GM23338 (cell line): ENCODE measurements at regions not wholly inside any gene's neighbourhood (a gene's known extent, or its start where the extent isn't known, plus 50 kb on each side); places are given as distances from the start of the nearest gene placed in this dataset.
A peak's percentile ranks its signal among the peaks of the same experiment; 100 is the strongest.

Experiments used
- ATAC-seq: fragments of 200-7000 bp; cut with Tn5 transposase; 3 replicates; pipeline ENCODE4 v1.9.1; 2020
- DNase-seq: peaks from one replicate; pipeline ENCODE4 v3.0.0-alpha.2; 2015; ENCODE audit warnings: low spot score
- H2AFZ ChIP-seq: fragments of 200-600 bp; sonication (generic); 2 replicates; pipeline ENCODE4 v1.8.0; 2016; ENCODE audit warnings: antibody characterized with exemption, mild to moderate bottlenecking, moderate library complexity
- H3F3A ChIP-seq: fragments of 200-600 bp; sonication (generic); replicated peaks from 2 replicates; pipeline ENCODE4 v1.8.0; 2017; ENCODE audit warnings: antibody characterized with exemption, mixed run types, low read depth
- H3K27ac ChIP-seq: fragments of 200-600 bp; sonication (generic); 2 replicates; pipeline ENCODE4 v1.6.1; 2016; ENCODE audit warnings: low read depth
- H3K27me3 ChIP-seq: fragments of 200-600 bp; sonication (generic); 2 replicates; pipeline ENCODE4 v1.8.0; 2016; ENCODE audit warnings: mild to moderate bottlenecking, mixed run types, moderate library complexity; ENCODE audit not compliant: insufficient read depth
- H3K36me3 ChIP-seq: fragments of 200-600 bp; sonication (generic); 2 replicates; pipeline ENCODE4 v1.8.0; 2016; ENCODE audit warnings: mild to moderate bottlenecking; ENCODE audit not compliant: insufficient read depth
- H3K4me1 ChIP-seq: fragments of 200-600 bp; sonication (generic); 2 replicates; pipeline ENCODE4 v1.8.0; 2016; ENCODE audit warnings: mild to moderate bottlenecking, moderate library complexity; ENCODE audit not compliant: insufficient read depth
- H3K4me2 ChIP-seq: fragments of 200-600 bp; sonication (generic); 2 replicates; pipeline ENCODE4 v1.7.1; 2017; ENCODE audit warnings: mixed run types
- H3K4me3 ChIP-seq: fragments of 200-600 bp; sonication (generic); 2 replicates; pipeline ENCODE4 v1.6.1; 2016; ENCODE audit warnings: mixed run types
- H3K79me2 ChIP-seq: fragments of 200-600 bp; sonication (generic); replicated peaks from 2 replicates; pipeline ENCODE4 v1.8.0; 2017; ENCODE audit warnings: mild to moderate bottlenecking; ENCODE audit not compliant: insufficient read depth
- H3K9me2 ChIP-seq: fragments of 200-600 bp; sonication (generic); 2 replicates; pipeline ENCODE4 v1.8.0; 2017; ENCODE audit not compliant: insufficient read depth
- H4K20me1 ChIP-seq: fragments of 200-600 bp; sonication (generic); replicated peaks from 2 replicates; pipeline ENCODE4 v1.8.0; 2017; ENCODE audit warnings: mild to moderate bottlenecking; ENCODE audit not compliant: insufficient read depth
- H3K27ac Mint-ChIP-seq: 2 replicates; pipeline ENCODE4 v1.8.0; 2020; ENCODE audit warnings: inconsistent platforms, mild to moderate bottlenecking, moderate library complexity, mixed read lengths
- H3K27me3 Mint-ChIP-seq: 3 replicates; pipeline ENCODE4 v1.8.0; 2022; ENCODE audit warnings: low read depth, mild to moderate bottlenecking, moderate library complexity, mixed read lengths, inconsistent platforms; ENCODE audit not compliant: insufficient read depth, poor library complexity
- H3K36me3 Mint-ChIP-seq: 3 replicates; pipeline ENCODE4 v1.8.0; 2021; ENCODE audit warnings: low read depth, mild to moderate bottlenecking, inconsistent platforms, moderate library complexity, mixed read lengths
- H3K4me1 Mint-ChIP-seq: 3 replicates; pipeline ENCODE4 v1.8.0; 2020; ENCODE audit warnings: mild to moderate bottlenecking, inconsistent platforms, mixed read lengths
- H3K4me3 Mint-ChIP-seq: 3 replicates; pipeline ENCODE4 v1.8.0; 2021; ENCODE audit warnings: moderate library complexity, mild to moderate bottlenecking, inconsistent platforms, mixed read lengths
- H3K9me3 Mint-ChIP-seq: 3 replicates; pipeline ENCODE4 v1.8.0; 2020; ENCODE audit warnings: moderate library complexity, mild to moderate bottlenecking, inconsistent platforms, mixed read lengths
- ETS1 ChIP-seq: IDR thresholded peaks from 2 replicates; pipeline ENCODE4 v1.6.1; 2016; ENCODE audit warnings: antibody characterized with exemption
- EZH2 ChIP-seq: fragments of 200-600 bp; sonication (generic); IDR thresholded peaks from one replicate; pipeline ENCODE4 v1.8.0; 2017; ENCODE audit warnings: antibody characterized with exemption, mild to moderate bottlenecking, low read depth; ENCODE audit not compliant: unreplicated experiment
- EZH2phosphoT487 ChIP-seq: fragments of 200-600 bp; sonication (generic); IDR thresholded peaks from one replicate; pipeline ENCODE4 v1.8.1; 2018; ENCODE audit warnings: antibody characterized with exemption; ENCODE audit not compliant: unreplicated experiment
- NANOG ChIP-seq: IDR thresholded peaks from 2 replicates; pipeline ENCODE4 v1.6.1; 2016; ENCODE audit warnings: antibody characterized with exemption, borderline replicate concordance
- POLR2AphosphoS5 ChIP-seq: IDR thresholded peaks from 2 replicates; pipeline ENCODE4 v1.6.1; 2016; ENCODE audit warnings: antibody characterized with exemption, low read depth
- REST ChIP-seq: IDR thresholded peaks from one replicate; pipeline ENCODE4 v1.6.1; 2018; ENCODE audit warnings: antibody characterized with exemption; ENCODE audit not compliant: unreplicated experiment
- STAT1 ChIP-seq: IDR thresholded peaks from one replicate; pipeline ENCODE4 v1.6.1; 2016; ENCODE audit warnings: antibody characterized with exemption; ENCODE audit not compliant: unreplicated experiment
- ZNF331 ChIP-seq: fragments of 250-450 bp; sonication (Bioruptor Pico); IDR thresholded peaks from 2 replicates; pipeline ENCODE4 v1.5.0; 2020; ENCODE audit warnings: low read depth, mild to moderate bottlenecking, moderate library complexity
- ZNF462 ChIP-seq: fragments of 250-450 bp; sonication (Bioruptor Pico); IDR thresholded peaks from 2 replicates; pipeline ENCODE4 v1.5.0; 2020; ENCODE audit warnings: mild to moderate bottlenecking, moderate library complexity

- Mint-ChIP-seq H3K9me3 (no peaks in the 10 kb centered on the region), H3K27me3 (peaks cover 4% of the 10 kb centered on the region), H3K36me3 (no peaks in the 10 kb centered on the region), H3K4me3 (no peak overlapping the region), H3K27ac (no peak overlapping the region), H3K4me1 (peaks cover 13% of the 10 kb centered on the region; the same call in 2 of the 3 replicates)
- Histone ChIP-seq H2AFZ (no peak overlapping the region; the same call in 1 of the 2 replicates), H3F3A (no peaks in the 10 kb centered on the region), H3K4me3 (no peak overlapping the region), H3K27me3 (no peaks in the 10 kb centered on the region), H3K79me2 (no peaks in the 10 kb centered on the region), H3K9me2 (peaks cover 8% of the 10 kb centered on the region), H3K4me2 (no peak overlapping the region), H4K20me1 (no peaks in the 10 kb centered on the region), H3K4me1 (peaks cover 8% of the 10 kb centered on the region; the same call in 1 of the 2 replicates), H3K36me3 (no peaks in the 10 kb centered on the region), H3K27ac (no peak overlapping the region)
- TF ChIP-seq ZNF462 (CRISPR knock-in tag) (0 out of 2 replicates have a peak, but pooled peaks have one; percentile 20), STAT1 (no peak)
- DNase-seq (no peak), ATAC-seq (no peak)
These were observed 538.2 kb upstream of the ZNF462 start for GRCh38 chr9:106324591-106325280.

- no peak overlapping the region for H3K4me3 Mint-ChIP-seq
- no peak overlapping the region for H3K27ac ChIP-seq
- no peak overlapping the region for H3K4me2 ChIP-seq
- H4K20me1 ChIP-seq: no peaks in the 10 kb centered on the region
- DNase-seq (no peak), ATAC-seq (no peak)
- H3K36me3 ChIP-seq: no peaks in the 10 kb centered on the region
- no peaks in the 10 kb centered on the region for H3K36me3 Mint-ChIP-seq
- TF ChIP-seq NANOG (no peak), EZH2phosphoT487 (no peak), EZH2 (no peak), REST (no peak), POLR2AphosphoS5 (no peak), ZNF331 (CRISPR knock-in tag) (no peak), ETS1 (no peak)
- H3K4me1 ChIP-seq: peaks cover 8% of the 10 kb centered on the region; the same call in 1 of the 2 replicates
- peaks cover 8% of the 10 kb centered on the region for H3K9me2 ChIP-seq
- no peaks in the 10 kb centered on the region for H3K9me3 Mint-ChIP-seq
- H3K4me3 ChIP-seq: no peak overlapping the region
- H3K27me3 ChIP-seq: no peaks in the 10 kb centered on the region
- peaks cover 4% of the 10 kb centered on the region for H3K27me3 Mint-ChIP-seq
- no peak overlapping the region for H3K27ac Mint-ChIP-seq
- H3K79me2 ChIP-seq: no peaks in the 10 kb centered on the region
- H3F3A ChIP-seq: no peaks in the 10 kb centered on the region
- H2AFZ ChIP-seq: no peak overlapping the region
- peaks cover 13% of the 10 kb centered on the region; the same call in 2 of the 3 replicates for H3K4me1 Mint-ChIP-seq
These were observed 536.5 kb upstream of the ZNF462 start for GRCh38 chr9:106326493-106326892.
